ENCODE measurements at regions not wholly inside any gene's neighbourhood (a gene's known extent, or its start where the extent isn't known, plus 50 kb on each side); places are given as distances from the start of the nearest gene placed in this dataset.

- no peaks in the 10 kb centered on the region for H3K36me3 ChIP-seq (ENCODE audit: control insufficient read depth in 1 of 2, insufficient read depth in 2 of 2, low read length in 2 of 2)
- no peak overlapping the region for H3K9ac ChIP-seq (ENCODE audit: low read length)
- DNase-seq (ENCODE audit: low read depth, low spot score), result no peak
- CTCF ChIA-PET, result no interaction called here
- no peaks in the 10 kb centered on the region for H4K20me1 ChIP-seq (ENCODE audit: insufficient read depth)
- H3K4me3 ChIP-seq (replicated peaks in 1 of 2; ENCODE audit: low read depth in 1 of 2, low read length in 2 of 2), result no peak overlapping the region
- POLR2A ChIA-PET, result no interaction called here
- no peak for ATAC-seq
- intact Hi-C loops (cut with micrococcal nuclease), result no loop called here
- TF ChIP-seq EGR1 (IDR thresholded peaks at IDR 0.05; ENCODE audit: low read depth), result no peak
- TF ChIP-seq ZFX (IDR thresholded peaks at IDR 0.05), result no peak
- no peak for TF ChIP-seq RAD21 (IDR thresholded peaks at IDR 0.05; ENCODE audit: low read depth)
- TF ChIP-seq ATF3 (IDR thresholded peaks at IDR 0.05), result no peak
- TF ChIP-seq YY1 (IDR thresholded peaks at IDR 0.05; ENCODE audit: extremely low read depth, insufficient replicate concordance, low read depth, low read length), result no peak
- no peak for TF ChIP-seq ZBTB33 (IDR thresholded peaks at IDR 0.05; ENCODE audit: extremely low read depth, insufficient replicate concordance, low read length)
- no peak for TF ChIP-seq TCF7L2 (IDR thresholded peaks at IDR 0.05; ENCODE audit: borderline replicate concordance, extremely low read depth, insufficient read depth, insufficient read length)
- no peak for TF ChIP-seq EZH2phosphoT487 (IDR thresholded peaks at IDR 0.05; ENCODE audit: borderline replicate concordance)
- no peak for TF ChIP-seq JUND (IDR thresholded peaks at IDR 0.05)
- no peak for TF ChIP-seq SP1 (IDR thresholded peaks at IDR 0.05; ENCODE audit: low read depth)
- TF ChIP-seq ELF1 (IDR thresholded peaks at IDR 0.05; ENCODE audit: borderline replicate concordance, low read depth), result no peak
- TF ChIP-seq SRF (IDR thresholded peaks at IDR 0.05; ENCODE audit: low read depth), result no peak
- no peak for TF ChIP-seq POLR2A (IDR thresholded peaks at IDR 0.05; ENCODE audit: borderline replicate concordance, extremely low read depth, insufficient read depth, insufficient read length)
- TF ChIP-seq CEBPB (IDR thresholded peaks at IDR 0.05; ENCODE audit: low read depth), result no peak
- H3K4me2 ChIP-seq (ENCODE audit: low read length), result no peak overlapping the region
- H3K27ac ChIP-seq (ENCODE audit: low read depth, low read length), result no peak overlapping the region
- no peak overlapping the region for H2AFZ ChIP-seq (ENCODE audit: low read depth, low read length, poor library complexity, severe bottlenecking)
- H3K79me2 ChIP-seq (ENCODE audit: insufficient read depth, low read length), result no peaks in the 10 kb centered on the region
- H3K27me3 ChIP-seq (ENCODE audit: insufficient read depth, low read length), result no peaks in the 10 kb centered on the region
- BruUV-seq (replicated peaks), result no TSS peak
- H3K9me3 ChIP-seq (ENCODE audit: control insufficient read depth in 1 of 2, insufficient read depth in 1 of 2, low read depth in 1 of 2, low read length in 2 of 2), result no peaks in the 10 kb centered on the region
- H3K9me2 ChIP-seq (ENCODE audit: insufficient read depth), result no peaks in the 10 kb centered on the region
- H3K4me1 ChIP-seq (ENCODE audit: control insufficient read depth in 1 of 2, insufficient read depth in 2 of 2, low read length in 2 of 2), result peaks cover 16 to 26% of the 10 kb centered on the region in 2 experiments
- RAD21 ChIA-PET (ENCODE audit: low non-redundant PET in 1 of 2, low total read pairs in 2 of 2, uncharacterized antibody in 2 of 2, unreplicated experiment in 2 of 2), result interaction anchor here in 1 of 2 experiments (0.7 kb wide), 1 partner anchor 86 kb away, joined by 5 read pairs; no protein-coding TSS in a partner anchor
Observed at GRCh38 chr1:54495954-54496353, 52.1 kb upstream of the ACOT11 start.
